Amniotic stem cell (primary cell): ENCODE measurements at regions not wholly inside any gene's neighbourhood (a gene's known extent, or its start where the extent isn't known, plus 50 kb on each side); places are given as distances from the start of the nearest gene placed in this dataset.
"Not testable (repeated sequence)": the region's sequence is repeated elsewhere in the genome, so short reads cannot be mapped to it uniquely, and the experiment has no call there.

Experiments used
- DNase-seq: peaks from one replicate; lab custom pipeline; 2025; lab: John Stamatoyannopoulos, UW

GRCh38 chr7:81478664-81479063 is 291.2 kb downstream of the HGF start:
- DNase-seq: no peak

GRCh38 chr7:81478201-81478600 is 291.6 kb downstream of the HGF start:
- DNase-seq: not testable (repeated sequence)

- DNase-seq: no peak
Measured at GRCh38 chr7:81473236-81473635, 296.6 kb downstream of the HGF start.

- DNase-seq: no peak
Measured at GRCh38 chr7:81470724-81471379, 299.0 kb downstream of the HGF start.

- peak; percentile 29 for DNase-seq
Measured at GRCh38 chr7:81469869-81470723, 299.8 kb downstream of the HGF start.

- no peak for DNase-seq
Measured at GRCh38 chr7:81469153-81469868, 300.5 kb downstream of the HGF start.

GRCh38 chr7:81468526-81468925 is 301.3 kb downstream of the HGF start:
- DNase-seq: no peak

- DNase-seq: no peak
Measured at GRCh38 chr7:81467964-81468363, 301.9 kb downstream of the HGF start.

- peak; percentile 55 for DNase-seq
Measured at GRCh38 chr7:81462672-81463071, 307.2 kb downstream of the HGF start.

- no peak for DNase-seq
Measured at GRCh38 chr7:81460250-81461045, 309.4 kb downstream of the HGF start.

GRCh38 chr7:81459485-81459884 is 310.4 kb downstream of the HGF start:
- DNase-seq: no peak

- DNase-seq: peak; percentile 13
Measured at GRCh38 chr7:81457852-81458522, 311.9 kb downstream of the HGF start.

- DNase-seq: not testable (repeated sequence)
Measured at GRCh38 chr7:81453770-81454169, 316.1 kb downstream of the HGF start.

- DNase-seq: no peak
Measured at GRCh38 chr7:81449105-81449504, 320.7 kb downstream of the HGF start.

- peak; percentile 6 for DNase-seq
Measured at GRCh38 chr7:81447351-81447952, 322.4 kb downstream of the HGF start.

- no peak for DNase-seq
Measured at GRCh38 chr7:81446212-81446611, 323.6 kb downstream of the HGF start.

- DNase-seq: no peak
Measured at GRCh38 chr7:81445462-81445861, 324.4 kb downstream of the HGF start.

GRCh38 chr7:81441750-81442149 is 328.1 kb downstream of the HGF start:
- DNase-seq: no peak

- no peak for DNase-seq
Measured at GRCh38 chr7:81439591-81439990, 330.3 kb downstream of the HGF start.

GRCh38 chr7:81437160-81437559 is 332.7 kb downstream of the HGF start:
- not testable (repeated sequence) for DNase-seq
